ENCODE measurements at regions not wholly inside any gene's neighbourhood (a gene's known extent, or its start where the extent isn't known, plus 50 kb on each side); places are given as distances from the start of the nearest gene placed in this dataset.
"Not testable (repeated sequence)": the region's sequence is repeated elsewhere in the genome, so short reads cannot be mapped to it uniquely, and the experiment has no call there.

- TF ChIP-seq CTCF (IDR thresholded peaks at IDR 0.05; ENCODE audit: low read depth, low read length, missing control alignments): no peak
- no peak overlapping the region for H3K4me3 ChIP-seq (ENCODE audit: low read depth, low read length)
- DNase-seq (ENCODE audit: low read depth): no peak
These were observed 162.2 kb downstream of the TENT5A start for GRCh38 chr6:81590314-81590691.

GRCh38 chr6:81589465-81590313 is 162.8 kb downstream of the TENT5A start:
- no peak for DNase-seq (ENCODE audit: low read depth)
- no peak for TF ChIP-seq CTCF (IDR thresholded peaks at IDR 0.05; ENCODE audit: low read depth, low read length, missing control alignments)
- H3K4me3 ChIP-seq (ENCODE audit: low read depth, low read length): no peak overlapping the region

- not testable (repeated sequence) for H3K4me3 ChIP-seq (ENCODE audit: low read depth, low read length); DNase-seq (ENCODE audit: low read depth)
These were observed 166.8 kb downstream of the TENT5A start for GRCh38 chr6:81585686-81586085.

GRCh38 chr6:81584156-81584555 is 168.3 kb downstream of the TENT5A start:
- H3K4me3 ChIP-seq (ENCODE audit: low read depth, low read length); DNase-seq (ENCODE audit: low read depth): not testable (repeated sequence)

GRCh38 chr6:81575442-81575841 is 177.0 kb downstream of the TENT5A start:
- TF ChIP-seq CTCF (IDR thresholded peaks at IDR 0.05; ENCODE audit: low read depth, low read length, missing control alignments): no peak
- H3K4me3 ChIP-seq (ENCODE audit: low read depth, low read length): no peak overlapping the region
- DNase-seq (ENCODE audit: low read depth): no peak

- no peak for TF ChIP-seq CTCF (IDR thresholded peaks at IDR 0.05; ENCODE audit: low read depth, low read length, missing control alignments)
- no peak overlapping the region for H3K4me3 ChIP-seq (ENCODE audit: low read depth, low read length)
- no peak for DNase-seq (ENCODE audit: low read depth)
These were observed 180.5 kb downstream of the TENT5A start for GRCh38 chr6:81572020-81572419.

- no peak for DNase-seq (ENCODE audit: low read depth)
- TF ChIP-seq CTCF (IDR thresholded peaks at IDR 0.05; ENCODE audit: low read depth, low read length, missing control alignments): no peak
These were observed 181.8 kb downstream of the TENT5A start for GRCh38 chr6:81570681-81571080.

GRCh38 chr6:81568973-81569372 is 183.5 kb downstream of the TENT5A start:
- TF ChIP-seq CTCF (IDR thresholded peaks at IDR 0.05; ENCODE audit: low read depth, low read length, missing control alignments): no peak
- no peak overlapping the region for H3K4me3 ChIP-seq (ENCODE audit: low read depth, low read length)
- DNase-seq (ENCODE audit: low read depth): no peak

More at GRCh38 chr6:81570681-81571080, 181.8 kb downstream of the TENT5A start:
- H3K4me3 ChIP-seq (ENCODE audit: low read depth, low read length): no peak overlapping the region

Data from GM12864 (cell line).